H1 (cell line): ENCODE measurements at regions not wholly inside any gene's neighbourhood (a gene's known extent, or its start where the extent isn't known, plus 50 kb on each side); places are given as distances from the start of the nearest gene placed in this dataset.

ENCODE experiments used
- POLR2AphosphoS5 ChIP-seq: IDR thresholded peaks from 2 replicates; pipeline ENCODE4 v1.6.1; 2011; ENCODE audit warnings: low read depth, low read length
- TF ChIP-seq, protein P1 (sequence below): fragments of 300-600 bp; sonication (generic); IDR thresholded peaks from 2 replicates; pipeline ENCODE4 v1.7.1; 2012; ENCODE audit warnings: low read length, moderate library complexity, mild to moderate bottlenecking, inconsistent platforms; ENCODE audit not compliant: insufficient replicate concordance

DNA sequence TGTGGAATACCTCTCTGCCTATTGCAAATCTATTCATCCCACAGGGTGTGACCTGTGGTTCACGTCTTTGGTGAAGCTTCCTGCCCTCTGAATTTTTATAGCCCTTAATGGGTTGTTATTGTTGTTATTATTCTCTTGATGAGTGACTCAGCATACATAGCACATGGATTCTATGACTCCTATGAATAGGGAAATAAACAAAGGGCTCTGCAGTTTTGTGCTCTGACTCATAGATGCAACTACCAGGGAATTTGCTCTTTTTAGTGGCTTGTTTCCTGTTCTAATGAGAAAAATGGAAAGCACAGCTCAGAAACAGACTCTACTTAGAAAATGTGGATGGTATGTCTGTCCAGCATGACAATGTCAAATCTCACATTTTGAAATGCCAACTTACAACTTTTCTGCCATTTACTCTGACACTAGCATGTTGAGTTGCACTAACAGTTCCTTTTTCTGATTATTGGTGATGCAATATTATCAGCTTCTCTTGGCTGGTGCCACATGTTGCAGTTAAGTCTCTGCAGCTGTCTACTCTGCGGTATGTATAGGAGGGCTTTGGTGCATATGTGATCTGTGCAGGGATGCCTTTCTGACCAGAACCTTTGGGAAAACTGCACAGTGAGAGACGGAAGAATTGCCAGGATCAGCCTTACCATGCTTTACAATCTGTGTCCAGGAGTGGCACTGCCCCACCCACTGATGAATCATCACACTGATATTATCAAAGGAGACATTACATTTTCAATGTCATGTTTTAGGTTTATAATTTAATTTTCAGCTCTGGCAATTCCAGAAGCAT lies 996.4 kb upstream of the WWC1 start (continued):
- TF ChIP-seq, protein P1, sequence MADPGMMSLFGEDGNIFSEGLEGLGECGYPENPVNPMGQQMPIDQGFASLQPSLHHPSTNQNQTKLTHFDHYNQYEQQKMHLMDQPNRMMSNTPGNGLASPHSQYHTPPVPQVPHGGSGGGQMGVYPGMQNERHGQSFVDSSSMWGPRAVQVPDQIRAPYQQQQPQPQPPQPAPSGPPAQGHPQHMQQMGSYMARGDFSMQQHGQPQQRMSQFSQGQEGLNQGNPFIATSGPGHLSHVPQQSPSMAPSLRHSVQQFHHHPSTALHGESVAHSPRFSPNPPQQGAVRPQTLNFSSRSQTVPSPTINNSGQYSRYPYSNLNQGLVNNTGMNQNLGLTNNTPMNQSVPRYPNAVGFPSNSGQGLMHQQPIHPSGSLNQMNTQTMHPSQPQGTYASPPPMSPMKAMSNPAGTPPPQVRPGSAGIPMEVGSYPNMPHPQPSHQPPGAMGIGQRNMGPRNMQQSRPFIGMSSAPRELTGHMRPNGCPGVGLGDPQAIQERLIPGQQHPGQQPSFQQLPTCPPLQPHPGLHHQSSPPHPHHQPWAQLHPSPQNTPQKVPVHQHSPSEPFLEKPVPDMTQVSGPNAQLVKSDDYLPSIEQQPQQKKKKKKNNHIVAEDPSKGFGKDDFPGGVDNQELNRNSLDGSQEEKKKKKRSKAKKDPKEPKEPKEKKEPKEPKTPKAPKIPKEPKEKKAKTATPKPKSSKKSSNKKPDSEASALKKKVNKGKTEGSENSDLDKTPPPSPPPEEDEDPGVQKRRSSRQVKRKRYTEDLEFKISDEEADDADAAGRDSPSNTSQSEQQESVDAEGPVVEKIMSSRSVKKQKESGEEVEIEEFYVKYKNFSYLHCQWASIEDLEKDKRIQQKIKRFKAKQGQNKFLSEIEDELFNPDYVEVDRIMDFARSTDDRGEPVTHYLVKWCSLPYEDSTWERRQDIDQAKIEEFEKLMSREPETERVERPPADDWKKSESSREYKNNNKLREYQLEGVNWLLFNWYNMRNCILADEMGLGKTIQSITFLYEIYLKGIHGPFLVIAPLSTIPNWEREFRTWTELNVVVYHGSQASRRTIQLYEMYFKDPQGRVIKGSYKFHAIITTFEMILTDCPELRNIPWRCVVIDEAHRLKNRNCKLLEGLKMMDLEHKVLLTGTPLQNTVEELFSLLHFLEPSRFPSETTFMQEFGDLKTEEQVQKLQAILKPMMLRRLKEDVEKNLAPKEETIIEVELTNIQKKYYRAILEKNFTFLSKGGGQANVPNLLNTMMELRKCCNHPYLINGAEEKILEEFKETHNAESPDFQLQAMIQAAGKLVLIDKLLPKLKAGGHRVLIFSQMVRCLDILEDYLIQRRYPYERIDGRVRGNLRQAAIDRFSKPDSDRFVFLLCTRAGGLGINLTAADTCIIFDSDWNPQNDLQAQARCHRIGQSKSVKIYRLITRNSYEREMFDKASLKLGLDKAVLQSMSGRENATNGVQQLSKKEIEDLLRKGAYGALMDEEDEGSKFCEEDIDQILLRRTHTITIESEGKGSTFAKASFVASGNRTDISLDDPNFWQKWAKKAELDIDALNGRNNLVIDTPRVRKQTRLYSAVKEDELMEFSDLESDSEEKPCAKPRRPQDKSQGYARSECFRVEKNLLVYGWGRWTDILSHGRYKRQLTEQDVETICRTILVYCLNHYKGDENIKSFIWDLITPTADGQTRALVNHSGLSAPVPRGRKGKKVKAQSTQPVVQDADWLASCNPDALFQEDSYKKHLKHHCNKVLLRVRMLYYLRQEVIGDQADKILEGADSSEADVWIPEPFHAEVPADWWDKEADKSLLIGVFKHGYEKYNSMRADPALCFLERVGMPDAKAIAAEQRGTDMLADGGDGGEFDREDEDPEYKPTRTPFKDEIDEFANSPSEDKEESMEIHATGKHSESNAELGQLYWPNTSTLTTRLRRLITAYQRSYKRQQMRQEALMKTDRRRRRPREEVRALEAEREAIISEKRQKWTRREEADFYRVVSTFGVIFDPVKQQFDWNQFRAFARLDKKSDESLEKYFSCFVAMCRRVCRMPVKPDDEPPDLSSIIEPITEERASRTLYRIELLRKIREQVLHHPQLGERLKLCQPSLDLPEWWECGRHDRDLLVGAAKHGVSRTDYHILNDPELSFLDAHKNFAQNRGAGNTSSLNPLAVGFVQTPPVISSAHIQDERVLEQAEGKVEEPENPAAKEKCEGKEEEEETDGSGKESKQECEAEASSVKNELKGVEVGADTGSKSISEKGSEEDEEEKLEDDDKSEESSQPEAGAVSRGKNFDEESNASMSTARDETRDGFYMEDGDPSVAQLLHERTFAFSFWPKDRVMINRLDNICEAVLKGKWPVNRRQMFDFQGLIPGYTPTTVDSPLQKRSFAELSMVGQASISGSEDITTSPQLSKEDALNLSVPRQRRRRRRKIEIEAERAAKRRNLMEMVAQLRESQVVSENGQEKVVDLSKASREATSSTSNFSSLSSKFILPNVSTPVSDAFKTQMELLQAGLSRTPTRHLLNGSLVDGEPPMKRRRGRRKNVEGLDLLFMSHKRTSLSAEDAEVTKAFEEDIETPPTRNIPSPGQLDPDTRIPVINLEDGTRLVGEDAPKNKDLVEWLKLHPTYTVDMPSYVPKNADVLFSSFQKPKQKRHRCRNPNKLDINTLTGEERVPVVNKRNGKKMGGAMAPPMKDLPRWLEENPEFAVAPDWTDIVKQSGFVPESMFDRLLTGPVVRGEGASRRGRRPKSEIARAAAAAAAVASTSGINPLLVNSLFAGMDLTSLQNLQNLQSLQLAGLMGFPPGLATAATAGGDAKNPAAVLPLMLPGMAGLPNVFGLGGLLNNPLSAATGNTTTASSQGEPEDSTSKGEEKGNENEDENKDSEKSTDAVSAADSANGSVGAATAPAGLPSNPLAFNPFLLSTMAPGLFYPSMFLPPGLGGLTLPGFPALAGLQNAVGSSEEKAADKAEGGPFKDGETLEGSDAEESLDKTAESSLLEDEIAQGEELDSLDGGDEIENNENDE: no peak
- no peak for TF ChIP-seq POLR2AphosphoS5
